HepG2 (cell line): ENCODE measurements at regions not wholly inside any gene's neighbourhood (a gene's known extent, or its start where the extent isn't known, plus 50 kb on each side); places are given as distances from the start of the nearest gene placed in this dataset.

Experiments
- ATAC-seq: fragments of 200-7000 bp; cut with Tn5 transposase; 3 replicates; pipeline ENCODE4 v1.9.1; 2020; ENCODE audit warnings: mild to moderate bottlenecking, moderate library complexity
- BruUV-seq: library from RNA; stranded (reverse); fragments of 400-500 nt; replicated peaks from 2 replicates; lab custom pipeline; 2021; lab: Mats Ljungman, UMichigan
- CTCF ChIA-PET: fragments of 300-600 bp; formaldehyde crosslinking; extraction: SDS; loops from one replicate; lab custom pipeline; 2021; ENCODE audit warnings: low total read pairs, inconsistent platforms, low intra/inter-chr PET ratio; lab: Yijun Ruan, JAX
- POLR2A ChIA-PET: fragments of 350-600 bp; sonication (Branson Sonifier 250); formaldehyde crosslinking; loops from one replicate; lab custom pipeline; 2020; ENCODE audit warnings: antibody characterized with exemption, inconsistent platforms; lab: Yijun Ruan, JAX
- DNase-seq: peaks from one replicate; pipeline ENCODE4 v3.0.0-alpha.2; 2015; ENCODE audit warnings: low spot score
- FAIRE-seq: peaks from 3 replicates; lab custom pipeline; 2011; peaks lifted over from hg19 to GRCh38; lab: Jason Lieb, UNC
- H2AFZ ChIP-seq: one replicate; pipeline ENCODE4 v1.6.1; 2011; ENCODE audit warnings: low read length, inconsistent platforms
- H3K27ac ChIP-seq: fragments of 300-600 bp; 3 replicates; pipeline ENCODE4 v1.8.0; 2011; ENCODE audit warnings: mixed run types, mild to moderate bottlenecking, mixed read lengths, low read length, inconsistent platforms; ENCODE audit not compliant: insufficient read depth; ENCODE audit errors: extremely low read length
- H3K27me3 ChIP-seq, 2 experiments: fragments of 200-600 bp in 1 of 2; 2 replicates in 1 of 2; 3 replicates in 1 of 2; pipeline versions ENCODE4 v1.6.0 to v1.8.0; 2011; ENCODE audit warnings: low read length in 2 of 2, mild to moderate bottlenecking in 2 of 2, moderate library complexity in 2 of 2, inconsistent platforms in 1 of 2; ENCODE audit not compliant: insufficient read depth in 2 of 2, control insufficient read depth in 1 of 2
- H3K36me3 ChIP-seq, 2 experiments: fragments of 200-600 bp in 1 of 2; replicated peaks in 1 of 2; 2 replicates in 1 of 2; 3 replicates in 1 of 2; pipeline versions ENCODE4 v1.5.1 to v1.8.0; 2011; ENCODE audit warnings: low read length in 2 of 2, inconsistent platforms in 1 of 2; ENCODE audit not compliant: insufficient read depth in 2 of 2, control insufficient read depth in 1 of 2
- H3K4me1 ChIP-seq: 2 replicates; pipeline ENCODE4 v1.5.1; 2012; ENCODE audit warnings: low read length, inconsistent platforms; ENCODE audit not compliant: insufficient read depth
- H3K4me2 ChIP-seq: 2 replicates; pipeline ENCODE4 v1.6.0; 2011; ENCODE audit warnings: low read depth, low read length, inconsistent platforms
- H3K4me3 ChIP-seq, 3 experiments: fragments of 200-600 bp in 1 of 3; sonication (generic), shearing (Covaris generic) in 1 of 3; replicated peaks in 1 of 3; 2 replicates each; pipeline ENCODE4 v1.5.1; 2011 to 2016; ENCODE audit warnings: low read length in 3 of 3, inconsistent platforms in 2 of 3, low read depth in 2 of 3, mild to moderate bottlenecking in 2 of 3, control low read depth in 1 of 3, mixed read lengths in 1 of 3; ENCODE audit not compliant: insufficient read depth in 1 of 3
- H3K79me2 ChIP-seq: one replicate; pipeline ENCODE4 v1.6.1; 2011; ENCODE audit warnings: low read length, inconsistent platforms; ENCODE audit not compliant: insufficient read depth
- H3K9ac ChIP-seq: 2 replicates; pipeline ENCODE4 v1.6.0; 2011; ENCODE audit warnings: mild to moderate bottlenecking, low read depth, low read length, inconsistent platforms; ENCODE audit not compliant: insufficient read depth
- H3K9me3 ChIP-seq: 2 replicates; pipeline ENCODE4 v1.5.1; 2012; ENCODE audit warnings: mild to moderate bottlenecking, low read length
- H4K20me1 ChIP-seq: 2 replicates; pipeline ENCODE4 v1.6.0; 2011; ENCODE audit warnings: inconsistent platforms, mild to moderate bottlenecking, low read length, moderate library complexity; ENCODE audit not compliant: insufficient read depth
- CEBPB ChIP-seq: IDR thresholded peaks from 2 replicates; pipeline ENCODE4 v1.6.1; 2011; ENCODE audit warnings: low read depth, low read length, improper control_type of control experiment, borderline replicate concordance
- EED ChIP-seq: sonication (generic); formaldehyde crosslinking; IDR thresholded peaks from 2 replicates; pipeline ENCODE4 v1.5.0; 2020; ENCODE audit warnings: mild to moderate bottlenecking, missing genetic modification reagents
- HBP1 ChIP-seq: IDR thresholded peaks from 2 replicates; pipeline ENCODE4 v1.6.1; 2016; ENCODE audit warnings: low read depth, control low read depth
- KMT2A ChIP-seq: sonication (generic); formaldehyde crosslinking; IDR thresholded peaks from 2 replicates; pipeline ENCODE4 v1.4.0; 2020; ENCODE audit warnings: missing genetic modification reagents
- MAF1 ChIP-seq: sonication (generic); formaldehyde crosslinking; IDR thresholded peaks from 2 replicates; pipeline ENCODE4 v1.5.0; 2020; ENCODE audit warnings: missing genetic modification reagents, borderline replicate concordance
- NFE2L2 ChIP-seq: fragments of 150-350 bp; IDR thresholded peaks from 2 replicates; pipeline ENCODE4 v1.6.1; 2014; ENCODE audit warnings: low read length
- NPAS2 ChIP-seq: sonication (generic); formaldehyde crosslinking; IDR thresholded peaks from 2 replicates; pipeline ENCODE4 v1.8.0; 2022; ENCODE audit warnings: mild to moderate bottlenecking, missing genetic modification reagents, borderline replicate concordance
- RFXAP ChIP-seq: sonication (generic); formaldehyde crosslinking; IDR thresholded peaks from 2 replicates; pipeline ENCODE4 v1.4.0; 2020; ENCODE audit warnings: missing genetic modification reagents, borderline replicate concordance
- SNAI1 ChIP-seq: sonication (generic); formaldehyde crosslinking; IDR thresholded peaks from 2 replicates; pipeline ENCODE4 v1.5.0; 2020; ENCODE audit warnings: mild to moderate bottlenecking, missing genetic modification reagents, borderline replicate concordance
- SOX13 ChIP-seq, 3 experiments: fragments of 450-650 bp in 1 of 3; sonication (generic) in 1 of 3; formaldehyde crosslinking in 1 of 3; IDR thresholded peaks in 2 of 3; conservative IDR thresholded peaks in 1 of 3; 2 replicates each; pipeline versions ENCODE4 v1.5.0 to v1.6.1; 2016 to 2020; ENCODE audit warnings: antibody characterized with exemption in 1 of 3, mild to moderate bottlenecking in 1 of 3, missing compliant biosample characterization in 1 of 3, missing genetic modification reagents in 1 of 3, moderate library complexity in 1 of 3
- TGIF2 ChIP-seq: IDR thresholded peaks from 2 replicates; pipeline ENCODE4 v1.6.1; 2016; ENCODE audit warnings: control low read depth, missing compliant biosample characterization
- ZNF281 ChIP-seq: sonication (generic); formaldehyde crosslinking; IDR thresholded peaks from 2 replicates; pipeline ENCODE4 v1.4.0; 2020; ENCODE audit warnings: missing genetic modification reagents, borderline replicate concordance
- ZNF33B ChIP-seq: sonication (generic); formaldehyde crosslinking; IDR thresholded peaks from 2 replicates; pipeline ENCODE4 v1.5.1; 2020; ENCODE audit warnings: mild to moderate bottlenecking, missing genetic modification reagents
- ZNF382 ChIP-seq: sonication (generic); formaldehyde crosslinking; IDR thresholded peaks from 2 replicates; pipeline ENCODE4 v1.5.0; 2020; ENCODE audit warnings: missing genetic modification reagents, mild to moderate bottlenecking, borderline replicate concordance
- ZNF446 ChIP-seq: sonication (generic); formaldehyde crosslinking; IDR thresholded peaks from 2 replicates; pipeline ENCODE4 v1.5.0; 2020; ENCODE audit warnings: mild to moderate bottlenecking, missing genetic modification reagents
- WGBS: methylation state at CpG from one replicate; pipeline ENCODE4 v1.1.6; 2017; ENCODE audit warnings: low lambda C conversion rate; 5-methylcytosine and 5-hydroxymethylcytosine counted together
- in situ Hi-C: cut with HindIII; loops from 2 replicates; pipeline ENCODE4 v1.10.0; 2017; ENCODE audit warnings: low pct_unique_long_range_greater_than_20kb; ENCODE audit not compliant: extremely low pct_ligation_motif_present
- intact Hi-C: fragments of 100-400 bp; cut with micrococcal nuclease; formaldehyde crosslinking; loops from one replicate; pipeline ENCODE4 v1.10.0; 2022; ENCODE audit not compliant: unreplicated experiment

- H3K79me2 ChIP-seq: no peaks in the 10 kb centered on the region
- H3K36me3 ChIP-seq: no peaks in the 10 kb centered on the region
- H3K9me3 ChIP-seq: no peaks in the 10 kb centered on the region
- H3K27me3 ChIP-seq: peaks cover 2 to 30% of the 10 kb centered on the region in 2 experiments; a peak in 3 of 5 replicates
- no peak overlapping the region for H3K9ac ChIP-seq
- ATAC-seq (no peak), FAIRE-seq (no peak), DNase-seq (no peak)
- H3K4me1 ChIP-seq: no peaks in the 10 kb centered on the region
- WGBS: 26% methylated on average over 4 of the region's 4 CpGs
- CTCF ChIA-PET: no interaction called here
- POLR2A ChIA-PET: no interaction called here
- H2AFZ ChIP-seq: no peak overlapping the region
- intact Hi-C loops (no loop called here), in situ Hi-C loops (no loop called here)
- no peak overlapping the region for H3K4me2 ChIP-seq
- TF ChIP-seq HBP1 (CRISPR knock-in tag): no peak
- no peak for TF ChIP-seq NFE2L2
- TF ChIP-seq RFXAP: no peak
- TF ChIP-seq TGIF2: no peak
- no TSS peak for BruUV-seq
- no peak overlapping the region for H3K27ac ChIP-seq
- no peaks in the 10 kb centered on the region for H4K20me1 ChIP-seq
- no peak overlapping the region for H3K4me3 ChIP-seq
Observed at GRCh38 chr6:149131891-149132290, 185.6 kb upstream of the TAB2 start.

- POLR2A ChIA-PET: interaction anchor here (0.6 kb wide), 1 partner anchor 415 kb away, joined by 3 read pairs; no protein-coding TSS in a partner anchor
- no TSS peak for BruUV-seq
- TF ChIP-seq NPAS2 (no peak), MAF1 (CRISPR knock-in tag) (no peak), CEBPB (no peak), ZNF446 (CRISPR knock-in tag) (no peak), KMT2A (no peak), ZNF33B (no peak), SOX13 (IDR thresholded peaks at IDR 0.05) (no peak), SOX13 (CRISPR knock-in tag; conservative IDR thresholded peaks at IDR 0.05 in 1 of 2, IDR thresholded peaks at IDR 0.05 in 1 of 2) (no peak), ZNF382 (CRISPR knock-in tag) (no peak), ZNF281 (CRISPR knock-in tag) (no peak), SNAI1 (CRISPR knock-in tag) (no peak), EED (CRISPR knock-in tag) (no peak)
Observed at GRCh38 chr6:149132336-149132735, 185.2 kb upstream of the TAB2 start.

More at GRCh38 chr6:149132336-149132735, 185.2 kb upstream of the TAB2 start:
- H3K27me3 ChIP-seq: peaks cover 2 to 30% of the 10 kb centered on the region in 2 experiments; a peak in 3 of 5 replicates
- H4K20me1 ChIP-seq: no peaks in the 10 kb centered on the region
- in situ Hi-C loops (no loop called here), intact Hi-C loops (no loop called here)
- no peak for FAIRE-seq
- DNase-seq: no peak
- 52% methylated on average over 3 of the region's 3 CpGs for WGBS
- H2AFZ ChIP-seq: no peak overlapping the region
- no peaks in the 10 kb centered on the region for H3K9me3 ChIP-seq
- no peak for ATAC-seq
- H3K36me3 ChIP-seq: no peaks in the 10 kb centered on the region
- H3K4me1 ChIP-seq: no peaks in the 10 kb centered on the region
- CTCF ChIA-PET: no interaction called here
- no peak overlapping the region for H3K27ac ChIP-seq
- H3K79me2 ChIP-seq: no peaks in the 10 kb centered on the region
- no peak overlapping the region for H3K9ac ChIP-seq
- H3K4me3 ChIP-seq: no peak overlapping the region
- no peak overlapping the region for H3K4me2 ChIP-seq
